ENCODE measurements at regions not wholly inside any gene's neighbourhood (a gene's known extent, or its start where the extent isn't known, plus 50 kb on each side); places are given as distances from the start of the nearest gene placed in this dataset.

DNA sequence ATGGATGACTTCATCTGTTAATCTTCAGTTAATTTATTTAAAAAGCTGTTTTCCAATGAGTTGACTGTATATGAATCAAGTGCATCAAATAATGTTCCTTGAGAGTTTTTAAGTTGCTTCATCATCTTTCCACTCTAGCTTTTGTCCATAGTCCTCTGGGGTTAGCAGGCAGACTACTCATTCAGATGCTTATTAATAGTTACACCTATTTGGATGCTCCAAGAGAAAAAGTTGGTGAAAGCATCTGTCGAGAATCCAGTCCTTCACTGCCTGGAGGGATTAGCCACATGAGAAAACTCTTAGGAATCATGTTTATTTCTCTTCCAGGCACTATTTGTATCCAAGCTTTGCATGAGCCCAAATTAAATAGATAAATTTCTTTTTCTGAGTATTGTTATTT lies 70.2 kb downstream of the DACT1 start:
- TF ChIP-seq TAF1 (IDR thresholded peaks at IDR 0.05; ENCODE audit: low read depth) (no peak), SMC3 (conservative IDR thresholded peaks at IDR 0.05; ENCODE audit: poor library complexity) (no peak), MXI1 (conservative IDR thresholded peaks at IDR 0.05; ENCODE audit: poor library complexity, severe bottlenecking) (no peak)
- Histone ChIP-seq H3K79me2 (replicated peaks; ENCODE audit: insufficient read depth, low read length) (no peaks in the 10 kb centered on the region), H3K27me3 (ENCODE audit: insufficient read depth, low read depth, low read length) (no peaks in the 10 kb centered on the region), H3K4me2 (ENCODE audit: low read length) (no peak overlapping the region), H3K36me3 (ENCODE audit: insufficient read depth, low read length) (no peaks in the 10 kb centered on the region), H4K20me1 (ENCODE audit: insufficient read depth) (no peaks in the 10 kb centered on the region), H3K4me3 (ENCODE audit: low read length) (no peak overlapping the region), H2AFZ (ENCODE audit: low read depth, low read length) (no peak overlapping the region), H3K9me3 (ENCODE audit: low read length) (no peaks in the 10 kb centered on the region), H3K9ac (ENCODE audit: low read length) (no peak overlapping the region), H3F3A (ENCODE audit: insufficient read depth, low read length, poor library complexity, severe bottlenecking) (no peaks in the 10 kb centered on the region), H3K9me2 (ENCODE audit: insufficient read depth, low read length) (no peaks in the 10 kb centered on the region), H3K27ac (ENCODE audit: low read length) (no peak overlapping the region)

DNA sequence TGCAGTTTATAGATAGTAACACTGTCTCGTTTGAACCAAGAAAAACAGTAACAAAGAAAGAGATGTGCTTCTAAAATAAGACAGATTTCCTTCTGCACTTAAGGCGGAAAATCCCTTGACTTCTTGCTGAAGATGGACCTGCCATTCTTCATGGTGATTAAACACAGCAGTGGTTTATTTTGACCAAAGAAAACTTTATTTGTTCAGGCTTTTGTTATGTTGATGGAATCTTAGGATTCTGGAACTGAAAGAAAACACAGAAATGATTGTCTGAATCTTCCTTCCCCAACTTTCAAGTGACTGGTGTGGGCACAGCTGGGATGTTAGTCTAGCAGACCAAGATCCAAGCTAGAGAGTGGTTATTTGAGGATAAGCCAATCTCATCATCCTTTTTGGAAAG lies 72.2 kb downstream of the DACT1 start:
- H3K9me3 ChIP-seq (ENCODE audit: low read length): no peaks in the 10 kb centered on the region
- no peak overlapping the region for H2AFZ ChIP-seq (ENCODE audit: low read depth, low read length)
- no peaks in the 10 kb centered on the region for H3K27me3 ChIP-seq (ENCODE audit: insufficient read depth, low read depth, low read length)
- no peak overlapping the region for H3K9ac ChIP-seq (ENCODE audit: low read length)
- TF ChIP-seq RAD21 (conservative IDR thresholded peaks at IDR 0.05) (no peak), SMC3 (conservative IDR thresholded peaks at IDR 0.05; ENCODE audit: poor library complexity) (no peak), EP300 (conservative IDR thresholded peaks at IDR 0.05; ENCODE audit: poor library complexity, severe bottlenecking) (no peak), POLR2AphosphoS5 (IDR thresholded peaks at IDR 0.05) (no peak), MXI1 (conservative IDR thresholded peaks at IDR 0.05; ENCODE audit: poor library complexity, severe bottlenecking) (no peak), CTCF (IDR thresholded peaks at IDR 0.05; ENCODE audit: poor library complexity, severe bottlenecking) (no peak), TAF1 (IDR thresholded peaks at IDR 0.05; ENCODE audit: low read depth) (no peak), EZH2 (IDR thresholded peaks at IDR 0.05; ENCODE audit: borderline replicate concordance, insufficient read depth, low read length, poor library complexity, severe bottlenecking) (no peak)
- TF ChIP-seq, protein P1, sequence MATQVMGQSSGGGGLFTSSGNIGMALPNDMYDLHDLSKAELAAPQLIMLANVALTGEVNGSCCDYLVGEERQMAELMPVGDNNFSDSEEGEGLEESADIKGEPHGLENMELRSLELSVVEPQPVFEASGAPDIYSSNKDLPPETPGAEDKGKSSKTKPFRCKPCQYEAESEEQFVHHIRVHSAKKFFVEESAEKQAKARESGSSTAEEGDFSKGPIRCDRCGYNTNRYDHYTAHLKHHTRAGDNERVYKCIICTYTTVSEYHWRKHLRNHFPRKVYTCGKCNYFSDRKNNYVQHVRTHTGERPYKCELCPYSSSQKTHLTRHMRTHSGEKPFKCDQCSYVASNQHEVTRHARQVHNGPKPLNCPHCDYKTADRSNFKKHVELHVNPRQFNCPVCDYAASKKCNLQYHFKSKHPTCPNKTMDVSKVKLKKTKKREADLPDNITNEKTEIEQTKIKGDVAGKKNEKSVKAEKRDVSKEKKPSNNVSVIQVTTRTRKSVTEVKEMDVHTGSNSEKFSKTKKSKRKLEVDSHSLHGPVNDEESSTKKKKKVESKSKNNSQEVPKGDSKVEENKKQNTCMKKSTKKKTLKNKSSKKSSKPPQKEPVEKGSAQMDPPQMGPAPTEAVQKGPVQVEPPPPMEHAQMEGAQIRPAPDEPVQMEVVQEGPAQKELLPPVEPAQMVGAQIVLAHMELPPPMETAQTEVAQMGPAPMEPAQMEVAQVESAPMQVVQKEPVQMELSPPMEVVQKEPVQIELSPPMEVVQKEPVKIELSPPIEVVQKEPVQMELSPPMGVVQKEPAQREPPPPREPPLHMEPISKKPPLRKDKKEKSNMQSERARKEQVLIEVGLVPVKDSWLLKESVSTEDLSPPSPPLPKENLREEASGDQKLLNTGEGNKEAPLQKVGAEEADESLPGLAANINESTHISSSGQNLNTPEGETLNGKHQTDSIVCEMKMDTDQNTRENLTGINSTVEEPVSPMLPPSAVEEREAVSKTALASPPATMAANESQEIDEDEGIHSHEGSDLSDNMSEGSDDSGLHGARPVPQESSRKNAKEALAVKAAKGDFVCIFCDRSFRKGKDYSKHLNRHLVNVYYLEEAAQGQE (IDR thresholded peaks at IDR 0.05; ENCODE audit: borderline replicate concordance): no peak
- no peak overlapping the region for H3K4me2 ChIP-seq (ENCODE audit: low read length)
- no peak overlapping the region for H3K27ac ChIP-seq (ENCODE audit: low read length)
- H3K36me3 ChIP-seq (ENCODE audit: insufficient read depth, low read length): no peaks in the 10 kb centered on the region
- no peaks in the 10 kb centered on the region for H3K9me2 ChIP-seq (ENCODE audit: insufficient read depth, low read length)
- no peaks in the 10 kb centered on the region for H3F3A ChIP-seq (ENCODE audit: insufficient read depth, low read length, poor library complexity, severe bottlenecking)
- no peaks in the 10 kb centered on the region for H3K79me2 ChIP-seq (replicated peaks; ENCODE audit: insufficient read depth, low read length)
- no peak overlapping the region for H3K4me3 ChIP-seq (ENCODE audit: low read length)
- H4K20me1 ChIP-seq (ENCODE audit: insufficient read depth): no peaks in the 10 kb centered on the region

- Histone ChIP-seq H3K79me2 (replicated peaks; ENCODE audit: insufficient read depth, low read length) (no peaks in the 10 kb centered on the region), H3K27me3 (ENCODE audit: insufficient read depth, low read depth, low read length) (no peaks in the 10 kb centered on the region), H2AFZ (ENCODE audit: low read depth, low read length) (no peak overlapping the region), H3F3A (ENCODE audit: insufficient read depth, low read length, poor library complexity, severe bottlenecking) (no peaks in the 10 kb centered on the region), H3K36me3 (ENCODE audit: insufficient read depth, low read length) (no peaks in the 10 kb centered on the region), H3K9me2 (ENCODE audit: insufficient read depth, low read length) (no peaks in the 10 kb centered on the region), H3K4me2 (ENCODE audit: low read length) (no peak overlapping the region), H3K4me3 (ENCODE audit: low read length) (no peak overlapping the region), H3K9me3 (ENCODE audit: low read length) (no peaks in the 10 kb centered on the region), H4K20me1 (ENCODE audit: insufficient read depth) (no peaks in the 10 kb centered on the region), H3K27ac (ENCODE audit: low read length) (no peak overlapping the region), H3K9ac (ENCODE audit: low read length) (no peak overlapping the region)
- TF ChIP-seq POLR2AphosphoS5 (IDR thresholded peaks at IDR 0.05): no peak
- no peak for TF ChIP-seq RAD21 (conservative IDR thresholded peaks at IDR 0.05)
- TF ChIP-seq EZH2 (IDR thresholded peaks at IDR 0.05; ENCODE audit: borderline replicate concordance, insufficient read depth, low read length, poor library complexity, severe bottlenecking): no peak
- TF ChIP-seq, protein P1 (IDR thresholded peaks at IDR 0.05; ENCODE audit: borderline replicate concordance): no peak
- no peak for TF ChIP-seq EP300 (conservative IDR thresholded peaks at IDR 0.05; ENCODE audit: poor library complexity, severe bottlenecking)
- no peak for TF ChIP-seq CTCF (IDR thresholded peaks at IDR 0.05; ENCODE audit: poor library complexity, severe bottlenecking)
- TF ChIP-seq MXI1 (conservative IDR thresholded peaks at IDR 0.05; ENCODE audit: poor library complexity, severe bottlenecking): no peak
Measured at GRCh38 chr14:58711382-58711781, 73.6 kb downstream of the DACT1 start.
